ENCODE measurements at regions not wholly inside any gene's neighbourhood (a gene's known extent, or its start where the extent isn't known, plus 50 kb on each side); places are given as distances from the start of the nearest gene placed in this dataset.

DNA sequence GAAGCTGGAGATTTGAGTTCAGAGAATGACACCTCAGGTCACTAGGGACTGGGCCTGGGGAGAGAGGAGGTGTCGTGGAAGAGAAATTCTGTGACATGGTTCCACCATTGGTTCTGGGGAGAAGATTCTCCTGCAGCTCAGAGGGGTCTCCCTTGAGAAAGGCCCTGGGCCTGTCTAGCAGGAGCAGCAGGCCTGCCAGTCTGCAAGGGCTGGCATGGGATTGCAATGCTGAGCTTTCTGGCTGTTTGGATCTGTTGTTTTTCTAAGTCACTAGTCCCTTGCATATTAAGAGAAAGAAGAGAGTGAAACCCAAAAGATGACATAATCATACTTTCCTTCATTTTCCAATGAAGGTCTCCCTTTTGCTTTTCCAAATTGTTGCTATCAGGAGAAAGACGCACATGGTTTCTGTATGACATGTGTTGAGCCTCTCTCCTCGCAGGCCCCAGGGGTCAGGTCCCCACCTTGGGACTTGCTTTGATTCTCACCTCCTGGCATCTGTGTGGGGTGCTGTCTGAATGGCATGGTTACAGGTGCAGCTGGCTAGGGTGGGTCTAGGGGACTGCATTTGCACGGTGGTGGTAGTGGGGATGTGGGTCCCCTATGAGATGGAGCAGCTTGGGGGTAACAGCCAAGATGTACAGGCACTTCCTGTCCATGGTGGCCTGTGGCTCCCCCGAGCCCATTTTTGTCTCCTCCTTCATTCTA is 117.8 kb downstream of the GLI2 start:
- TF ChIP-seq POLR2A (IDR thresholded peaks at IDR 0.05): no peak
- Histone ChIP-seq H3K27ac (no peak overlapping the region), H3K36me3 (no peaks in the 10 kb centered on the region), H3K9me3 (peaks cover 0 to 20% (median 0%) of the 10 kb centered on the region in 4 donors), H3K27me3 (no peaks in the 10 kb centered on the region), H3K4me1 (peaks cover 0 to 5% (median 0%) of the 10 kb centered on the region in 4 donors), H3K4me3 (no peak overlapping the region)
- DNase-seq (ENCODE audit: low spot score in 2 of 2): no peak
- 88 to 90% methylated on average over 5 of the region's 5 CpGs for WGBS, 2 donors

DNA sequence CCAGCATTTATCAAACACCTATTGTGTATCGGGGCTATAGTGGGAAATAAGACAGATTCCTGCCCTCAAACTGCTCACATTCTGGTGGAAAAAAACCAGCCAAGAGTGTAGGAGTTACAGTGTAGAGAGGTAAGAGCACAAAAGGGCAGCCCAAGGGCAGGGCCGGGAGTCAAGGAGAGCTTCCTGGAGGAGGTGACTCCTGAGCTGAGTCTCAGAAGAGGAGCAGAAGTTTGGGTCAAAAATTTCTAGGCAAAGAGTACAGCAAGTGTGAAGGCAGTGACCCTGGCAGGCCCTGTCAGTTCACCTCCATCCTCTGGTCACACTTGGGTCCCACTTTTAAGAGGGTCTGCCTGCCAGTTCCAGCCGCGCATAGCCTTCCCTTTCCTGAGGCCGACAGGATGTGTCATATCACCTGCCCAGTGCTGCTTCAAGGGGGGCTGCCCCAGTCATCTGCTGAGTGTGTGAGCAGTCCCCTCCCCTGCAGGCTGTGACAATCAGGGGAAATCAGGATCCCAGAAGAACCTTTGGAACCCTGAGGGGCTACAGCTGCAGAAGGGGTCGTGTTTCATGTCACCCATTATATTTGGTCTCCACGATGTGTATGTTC is 118.4 kb downstream of the GLI2 start:
- H3K4me3 ChIP-seq: no peak overlapping the region
- H3K4me1 ChIP-seq: peaks cover 0 to 5% (median 0%) of the 10 kb centered on the region in 4 donors
- peaks cover 0 to 13% (median 0%) of the 10 kb centered on the region in 4 donors for H3K9me3 ChIP-seq
- no peaks in the 10 kb centered on the region for H3K27me3 ChIP-seq
- H3K27ac ChIP-seq: no peak overlapping the region
- TF ChIP-seq POLR2A (IDR thresholded peaks at IDR 0.05) (no peak), EP300 (IDR thresholded peaks at IDR 0.05) (no peak)
- TF ChIP-seq, protein P1, sequence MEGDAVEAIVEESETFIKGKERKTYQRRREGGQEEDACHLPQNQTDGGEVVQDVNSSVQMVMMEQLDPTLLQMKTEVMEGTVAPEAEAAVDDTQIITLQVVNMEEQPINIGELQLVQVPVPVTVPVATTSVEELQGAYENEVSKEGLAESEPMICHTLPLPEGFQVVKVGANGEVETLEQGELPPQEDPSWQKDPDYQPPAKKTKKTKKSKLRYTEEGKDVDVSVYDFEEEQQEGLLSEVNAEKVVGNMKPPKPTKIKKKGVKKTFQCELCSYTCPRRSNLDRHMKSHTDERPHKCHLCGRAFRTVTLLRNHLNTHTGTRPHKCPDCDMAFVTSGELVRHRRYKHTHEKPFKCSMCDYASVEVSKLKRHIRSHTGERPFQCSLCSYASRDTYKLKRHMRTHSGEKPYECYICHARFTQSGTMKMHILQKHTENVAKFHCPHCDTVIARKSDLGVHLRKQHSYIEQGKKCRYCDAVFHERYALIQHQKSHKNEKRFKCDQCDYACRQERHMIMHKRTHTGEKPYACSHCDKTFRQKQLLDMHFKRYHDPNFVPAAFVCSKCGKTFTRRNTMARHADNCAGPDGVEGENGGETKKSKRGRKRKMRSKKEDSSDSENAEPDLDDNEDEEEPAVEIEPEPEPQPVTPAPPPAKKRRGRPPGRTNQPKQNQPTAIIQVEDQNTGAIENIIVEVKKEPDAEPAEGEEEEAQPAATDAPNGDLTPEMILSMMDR (IDR thresholded peaks at IDR 0.05): no peak
- DNase-seq (ENCODE audit: low spot score in 2 of 2): no peak
- no peaks in the 10 kb centered on the region for H3K36me3 ChIP-seq
- 63 to 66% methylated on average over 7 of the region's 7 CpGs for WGBS, 2 donors

DNA sequence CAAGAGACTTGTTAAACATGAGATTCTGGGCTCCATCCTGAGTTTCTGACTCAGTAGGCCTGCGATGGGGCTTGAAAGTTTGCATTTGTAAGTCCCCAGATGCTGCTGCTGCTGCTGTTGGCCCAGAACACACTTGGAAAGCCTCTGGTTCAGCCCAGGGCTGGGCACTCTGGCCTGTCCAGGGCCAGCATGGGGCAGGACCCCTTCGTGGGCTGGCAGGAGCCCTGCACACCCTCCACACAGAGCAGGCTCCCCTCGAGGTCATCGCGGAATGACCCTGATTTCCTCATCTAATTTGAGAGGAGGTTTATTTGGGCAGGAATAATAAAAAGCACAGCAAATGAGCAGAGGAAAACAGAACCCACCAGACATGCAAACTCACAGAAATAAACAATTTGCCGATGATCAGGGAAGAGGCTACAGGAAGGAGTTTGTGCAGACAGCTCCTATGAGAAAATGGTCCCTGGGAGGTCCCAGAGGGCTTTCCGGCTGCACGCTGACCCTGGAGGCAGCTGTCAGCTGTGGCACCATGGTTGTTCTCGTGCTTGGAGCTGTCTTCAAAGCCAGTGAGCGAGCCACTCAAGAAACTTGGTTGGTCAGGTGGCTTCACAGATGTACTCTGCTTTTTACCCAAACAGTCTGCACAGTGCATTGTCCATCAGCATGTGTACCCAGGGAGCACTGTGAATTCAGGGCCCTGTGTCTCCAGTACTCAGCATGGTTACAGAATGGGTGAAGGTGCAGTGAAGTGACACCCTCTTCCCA is 119.3 kb downstream of the GLI2 start:
- Histone ChIP-seq H3K4me1 (peaks cover 0 to 5% (median 0%) of the 10 kb centered on the region in 4 donors), H3K27me3 (no peaks in the 10 kb centered on the region), H3K9me3 (peaks cover 0 to 5% (median 0%) of the 10 kb centered on the region in 4 donors), H3K4me3 (no peak overlapping the region), H3K36me3 (no peaks in the 10 kb centered on the region), H3K27ac (no peak overlapping the region)
- DNase-seq (ENCODE audit: low spot score in 2 of 2): no peak
- no peak for TF ChIP-seq POLR2A (IDR thresholded peaks at IDR 0.05)
- no peak for TF ChIP-seq EP300 (IDR thresholded peaks at IDR 0.05)
- TF ChIP-seq, protein P1 (IDR thresholded peaks at IDR 0.05): no peak
- WGBS, 2 donors: 64 to 65% methylated on average over 10 of the region's 10 CpGs

DNA sequence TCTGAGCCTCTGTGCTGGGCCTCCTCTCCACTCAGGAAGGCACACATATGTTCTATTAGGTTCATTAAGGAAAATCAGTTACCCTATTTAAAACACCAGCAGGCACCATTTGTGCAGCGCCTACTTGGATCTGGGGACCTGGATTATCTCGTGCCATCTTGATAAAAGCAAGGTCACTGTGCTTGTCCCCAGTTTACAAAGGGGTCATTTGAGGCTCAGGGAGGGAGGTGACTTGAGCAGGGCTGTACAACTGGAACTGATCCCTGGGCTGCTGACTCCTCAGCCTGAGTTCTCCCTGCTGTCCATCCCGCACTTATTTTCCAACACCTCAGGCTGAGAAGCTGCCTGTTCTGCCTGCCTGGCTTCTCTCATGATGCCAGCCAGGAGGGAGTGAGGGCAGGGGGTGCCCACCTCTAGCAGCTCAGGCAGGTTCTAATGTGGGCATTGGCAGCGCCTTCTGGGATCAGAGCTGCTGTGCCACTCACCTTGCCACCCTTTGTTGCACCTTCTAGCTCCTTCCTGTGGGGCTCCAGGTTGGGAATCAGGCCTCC is 120.3 kb downstream of the GLI2 start:
- TF ChIP-seq, protein P1 (IDR thresholded peaks at IDR 0.05): no peak
- TF ChIP-seq EP300 (IDR thresholded peaks at IDR 0.05) (no peak), POLR2A (IDR thresholded peaks at IDR 0.05) (no peak)
- H3K27me3 ChIP-seq: no peaks in the 10 kb centered on the region
- H3K36me3 ChIP-seq: no peaks in the 10 kb centered on the region
- no peak overlapping the region for H3K27ac ChIP-seq
- H3K4me3 ChIP-seq: no peak overlapping the region
- DNase-seq (ENCODE audit: low spot score in 2 of 2): no peak
- no peaks in the 10 kb centered on the region for H3K9me3 ChIP-seq
- peaks cover 0 to 5% (median 0%) of the 10 kb centered on the region in 4 donors for H3K4me1 ChIP-seq
- 93 to 98% methylated on average over 4 of the region's 4 CpGs for WGBS, 2 donors

DNA sequence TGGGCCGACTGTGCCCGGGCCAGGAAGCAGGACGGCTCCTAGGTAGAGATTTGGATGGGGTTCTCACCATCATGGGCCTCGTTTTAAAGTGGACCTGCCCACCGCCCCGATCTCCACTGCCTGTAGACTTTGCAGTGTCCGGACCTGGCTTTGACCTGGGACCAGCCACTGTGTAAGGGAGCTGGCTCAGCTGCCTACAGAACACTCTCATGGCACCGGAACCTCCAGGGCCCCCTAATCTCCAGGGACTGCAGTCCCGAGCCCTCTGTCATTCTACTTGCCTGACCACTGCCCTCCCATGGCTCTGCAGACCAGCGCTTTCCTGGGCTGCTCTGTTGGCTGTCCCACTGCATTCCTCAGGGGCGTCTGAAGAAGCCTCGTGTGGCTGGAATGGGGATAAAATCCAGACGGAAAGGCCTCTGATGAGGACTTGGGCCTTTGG is 120.8 kb downstream of the GLI2 start:
- 73 to 85% methylated on average over 8 to 12 of the region's 13 CpGs for WGBS, 2 donors
- Histone ChIP-seq H3K9me3 (no peaks in the 10 kb centered on the region), H3K4me1 (peaks cover 0 to 7% (median 0%) of the 10 kb centered on the region in 4 donors), H3K27ac (no peak overlapping the region), H3K27me3 (no peaks in the 10 kb centered on the region), H3K36me3 (no peaks in the 10 kb centered on the region), H3K4me3 (no peak overlapping the region)
- no peak for DNase-seq (ENCODE audit: low spot score in 2 of 2)
- TF ChIP-seq POLR2A (IDR thresholded peaks at IDR 0.05) (no peak), EP300 (IDR thresholded peaks at IDR 0.05) (no peak)
- TF ChIP-seq, protein P1 (IDR thresholded peaks at IDR 0.05): no peak
